Psoas muscle (tissue), 7 donors: ENCODE measurements at regions not wholly inside any gene's neighbourhood (a gene's known extent, or its start where the extent isn't known, plus 50 kb on each side); places are given as distances from the start of the nearest gene placed in this dataset.

Experiments used
- ATAC-seq, 4 donors: fragments of 200-7000 bp; cut with Tn5 transposase; one replicate each; pipeline ENCODE4 v1.9.1; 2020; ENCODE audit warnings: moderate library complexity in 3 of 4, mild to moderate bottlenecking in 2 of 4
- DNase-seq, 2 donors: peaks; one replicate each; pipeline ENCODE4 v3.0.0-alpha.2; 2020
- H3K27ac ChIP-seq: fragments of 200-600 bp; one replicate; pipeline ENCODE4 v1.8.0; 2022
- H3K27me3 ChIP-seq, 3 donors: fragments of 200-600 bp in 1 of 3; one replicate each; pipeline versions ENCODE4 v1.6.1 to v1.8.0; 2013 to 2022; ENCODE audit warnings: low read length in 2 of 3, mild to moderate bottlenecking in 2 of 3, moderate library complexity in 1 of 3; ENCODE audit not compliant: insufficient read depth in 3 of 3
- H3K36me3 ChIP-seq, 2 donors: fragments of 200-600 bp in 1 of 2; one replicate each; pipeline versions ENCODE4 v1.6.1 to v1.8.0; 2013 to 2022; ENCODE audit warnings: low read depth in 1 of 2, mild to moderate bottlenecking in 1 of 2, moderate library complexity in 1 of 2; ENCODE audit not compliant: insufficient read depth in 1 of 2
- H3K4me1 ChIP-seq: fragments of 200-600 bp; one replicate; pipeline ENCODE4 v1.8.0; 2022
- H3K4me3 ChIP-seq: fragments of 200-600 bp; one replicate; pipeline ENCODE4 v1.8.0; 2022; ENCODE audit warnings: mild to moderate bottlenecking
- H3K9me3 ChIP-seq: fragments of 200-600 bp; one replicate; pipeline ENCODE4 v1.8.0; 2022
- WGBS, 3 donors: extraction: QIAGEN DNeasy Blood & Tissue Kit; methylation state at CpG; one replicate each; pipeline versions ENCODE4 v1.1.6 to v1.1.7; 2013; 5-methylcytosine and 5-hydroxymethylcytosine counted together
- intact Hi-C, 2 donors: fragments of 100-400 bp; cut with DNase I; formaldehyde crosslinking; loops; one replicate each; pipeline versions ENCODE4 v1.11.0 to v1.14.2; 2022
- TF ChIP-seq, protein P1 (sequence below): fragments of 200-600 bp; IDR thresholded peaks from one replicate; pipeline ENCODE4 v1.8.0; 2022; ENCODE audit warnings: antibody characterized with exemption
- donor health status: healthy with polysubstance abuse.
- donor health status: DM: no; HTN: no; CAD: no; lungs with moderate emphysema.
- donor health status: Bipolar disorder and iron deficiency.
- donor health status: healthy.
- donor health status: DM: yes; HTN: yes; CAD: no.
- donor health status: DM: no; HTN: no; CAD: no.
- donor health status: DM: yes; HTN: yes; CAD: no.

DNA sequence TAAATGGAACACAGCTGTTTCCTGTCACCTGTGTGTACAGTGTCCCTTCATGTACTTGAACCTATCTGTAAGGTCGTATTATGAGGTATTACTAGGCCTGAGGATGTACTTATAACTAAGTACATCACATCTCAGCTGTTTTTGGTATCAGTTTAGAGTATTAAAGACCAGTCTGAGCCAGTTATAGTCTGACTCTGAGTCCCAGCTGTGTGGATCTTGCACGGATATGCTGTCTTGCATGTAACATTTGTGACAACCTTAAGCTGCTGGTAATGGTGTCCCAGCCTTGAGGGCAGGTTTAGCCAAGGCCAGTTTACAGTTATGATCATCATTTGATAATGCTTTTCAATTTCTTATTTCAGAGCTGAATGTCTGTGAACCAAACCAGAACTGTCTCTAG lies 496.3 kb downstream of the SLC4A3 start:
- WGBS, 3 donors: 42 to 51% (median 50%) methylated on average over 2 of the region's 2 CpGs
- no peak overlapping the region for H3K4me3 ChIP-seq
- H3K9me3 ChIP-seq: no peaks in the 10 kb centered on the region
- H3K4me1 ChIP-seq: no peaks in the 10 kb centered on the region
- ATAC-seq (no peak), DNase-seq (no peak)
- intact Hi-C loops: no loop called here
- H3K27ac ChIP-seq: no peak overlapping the region
- TF ChIP-seq, protein P1, sequence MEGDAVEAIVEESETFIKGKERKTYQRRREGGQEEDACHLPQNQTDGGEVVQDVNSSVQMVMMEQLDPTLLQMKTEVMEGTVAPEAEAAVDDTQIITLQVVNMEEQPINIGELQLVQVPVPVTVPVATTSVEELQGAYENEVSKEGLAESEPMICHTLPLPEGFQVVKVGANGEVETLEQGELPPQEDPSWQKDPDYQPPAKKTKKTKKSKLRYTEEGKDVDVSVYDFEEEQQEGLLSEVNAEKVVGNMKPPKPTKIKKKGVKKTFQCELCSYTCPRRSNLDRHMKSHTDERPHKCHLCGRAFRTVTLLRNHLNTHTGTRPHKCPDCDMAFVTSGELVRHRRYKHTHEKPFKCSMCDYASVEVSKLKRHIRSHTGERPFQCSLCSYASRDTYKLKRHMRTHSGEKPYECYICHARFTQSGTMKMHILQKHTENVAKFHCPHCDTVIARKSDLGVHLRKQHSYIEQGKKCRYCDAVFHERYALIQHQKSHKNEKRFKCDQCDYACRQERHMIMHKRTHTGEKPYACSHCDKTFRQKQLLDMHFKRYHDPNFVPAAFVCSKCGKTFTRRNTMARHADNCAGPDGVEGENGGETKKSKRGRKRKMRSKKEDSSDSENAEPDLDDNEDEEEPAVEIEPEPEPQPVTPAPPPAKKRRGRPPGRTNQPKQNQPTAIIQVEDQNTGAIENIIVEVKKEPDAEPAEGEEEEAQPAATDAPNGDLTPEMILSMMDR: no peak
- no peaks in the 10 kb centered on the region for H3K27me3 ChIP-seq
- H3K36me3 ChIP-seq: no peaks in the 10 kb centered on the region

- WGBS, 3 donors: 89 to 93% (median 90%) methylated on average over 8 of the region's 8 CpGs
- Histone ChIP-seq H3K27me3 (no peaks in the 10 kb centered on the region), H3K27ac (no peak overlapping the region), H3K36me3 (no peaks in the 10 kb centered on the region), H3K4me1 (no peaks in the 10 kb centered on the region), H3K9me3 (no peaks in the 10 kb centered on the region), H3K4me3 (no peak overlapping the region)
- TF ChIP-seq, protein P1: no peak
- ATAC-seq (no peak), DNase-seq (no peak)
- intact Hi-C loops: no loop called here
Observed at GRCh38 chr2:220125551-220125950, 498.1 kb downstream of the SLC4A3 start.

- TF ChIP-seq, protein P1: no peak
- intact Hi-C loops: no loop called here
- DNase-seq (no peak), ATAC-seq (no peak)
- no peaks in the 10 kb centered on the region for H3K4me1 ChIP-seq
- H3K27ac ChIP-seq: no peak overlapping the region
- H3K4me3 ChIP-seq: no peak overlapping the region
- H3K36me3 ChIP-seq: no peaks in the 10 kb centered on the region
- WGBS, 3 donors: 64 to 77% (median 67%) methylated on average over 3 of the region's 3 CpGs
- H3K9me3 ChIP-seq: no peaks in the 10 kb centered on the region
- H3K27me3 ChIP-seq: no peaks in the 10 kb centered on the region
Observed at GRCh38 chr2:220127311-220127710, 499.9 kb downstream of the SLC4A3 start.

- WGBS, 3 donors: 38 to 41% (median 39%) methylated on average over 5 of the region's 5 CpGs
- TF ChIP-seq, protein P1: no peak
- no peaks in the 10 kb centered on the region for H3K36me3 ChIP-seq
- DNase-seq (no peak), ATAC-seq (no peak)
- no peaks in the 10 kb centered on the region for H3K9me3 ChIP-seq
- intact Hi-C loops: no loop called here
- H3K4me3 ChIP-seq: no peak overlapping the region
- H3K27ac ChIP-seq: no peak overlapping the region
- no peaks in the 10 kb centered on the region for H3K27me3 ChIP-seq
- H3K4me1 ChIP-seq: no peaks in the 10 kb centered on the region
Observed at GRCh38 chr2:220127876-220128275, 500.4 kb downstream of the SLC4A3 start.

GRCh38 chr2:220129391-220129790 lies 502.0 kb downstream of the SLC4A3 start:
- H3K4me3 ChIP-seq: no peak overlapping the region
- ATAC-seq (no peak), DNase-seq (no peak)
- H3K4me1 ChIP-seq: no peaks in the 10 kb centered on the region
- no peak overlapping the region for H3K27ac ChIP-seq
- intact Hi-C loops: no loop called here
- H3K27me3 ChIP-seq: no peaks in the 10 kb centered on the region
- H3K9me3 ChIP-seq: no peaks in the 10 kb centered on the region
- WGBS, 3 donors: 31 to 39% (median 34%) methylated on average over 7 of the region's 7 CpGs
- H3K36me3 ChIP-seq: no peaks in the 10 kb centered on the region
- TF ChIP-seq, protein P1: no peak
